ENCODE measurements at regions not wholly inside any gene's neighbourhood (a gene's known extent, or its start where the extent isn't known, plus 50 kb on each side); places are given as distances from the start of the nearest gene placed in this dataset.
A peak's percentile ranks its signal among the peaks of the same experiment; 100 is the strongest.
"Not testable (repeated sequence)": the region's sequence is repeated elsewhere in the genome, so short reads cannot be mapped to it uniquely, and the experiment has no call there.

- DNase-seq, result no peak
Measured at GRCh38 chr16:8115814-8116213, 474.5 kb downstream of the TMEM114 start.

- DNase-seq, result not testable (repeated sequence)
Measured at GRCh38 chr16:8114941-8115340, 475.4 kb downstream of the TMEM114 start.

GRCh38 chr16:8113843-8114242, 476.5 kb downstream of the TMEM114 start:
- DNase-seq, result no peak

GRCh38 chr16:8110572-8111514, 479.5 kb downstream of the TMEM114 start:
- DNase-seq, result no peak

- DNase-seq, result no peak
Measured at GRCh38 chr16:8109510-8110369, 480.6 kb downstream of the TMEM114 start.

- no peak for DNase-seq
Measured at GRCh38 chr16:8108991-8109509, 481.3 kb downstream of the TMEM114 start.

- no peak for DNase-seq
Measured at GRCh38 chr16:8107296-8107695, 483.0 kb downstream of the TMEM114 start.

GRCh38 chr16:8103649-8104289, 486.5 kb downstream of the TMEM114 start:
- DNase-seq, result no peak

GRCh38 chr16:8099586-8099985, 490.7 kb downstream of the TMEM114 start:
- DNase-seq, result no peak

GRCh38 chr16:8098947-8099512, 491.3 kb downstream of the TMEM114 start:
- no peak for DNase-seq

GRCh38 chr16:8096211-8096610, 494.1 kb downstream of the TMEM114 start:
- no peak for DNase-seq

GRCh38 chr16:8094696-8095095, 495.6 kb downstream of the TMEM114 start:
- DNase-seq, result no peak

GRCh38 chr16:8088820-8089338, 501.4 kb downstream of the TMEM114 start:
- DNase-seq, result no peak

- peak in 1 of 58 donors; percentile 0 for DNase-seq
Measured at GRCh38 chr16:8087597-8088289, 502.6 kb downstream of the TMEM114 start.

- DNase-seq, result no peak
Measured at GRCh38 chr16:8087146-8087545, 503.2 kb downstream of the TMEM114 start.

GRCh38 chr16:8084882-8085281, 505.4 kb downstream of the TMEM114 start:
- no peak for DNase-seq

- no peak for DNase-seq
Measured at GRCh38 chr16:8084302-8084701, 506.0 kb downstream of the TMEM114 start.

GRCh38 chr16:8083560-8083959, 506.8 kb downstream of the TMEM114 start:
- DNase-seq, result no peak

- no peak for DNase-seq
Measured at GRCh38 chr16:8080817-8081216, 509.5 kb downstream of the TMEM114 start.

GRCh38 chr16:8075271-8075670, 515.0 kb downstream of the TMEM114 start:
- DNase-seq, result peak in 6 of 58 donors; percentile 0 to 28 (median 1)

Data from anterior cingulate cortex (tissue), 58 donors.